PC-3 (cell line): ENCODE measurements at regions not wholly inside any gene's neighbourhood (a gene's known extent, or its start where the extent isn't known, plus 50 kb on each side); places are given as distances from the start of the nearest gene placed in this dataset.

ENCODE experiments used
- ATAC-seq: fragments of 200-7000 bp; cut with Tn5 transposase; 2 replicates; pipeline ENCODE4 v1.9.1; 2020; ENCODE audit warnings: mild to moderate bottlenecking, moderate library complexity
- BruUV-seq: library from RNA; stranded (reverse); fragments of 400-500 nt; replicated peaks from 2 replicates; lab custom pipeline; 2021; lab: Mats Ljungman, UMichigan
- CTCF ChIA-PET: fragments of 300-600 bp; sonication (Branson Sonifier 250); formaldehyde crosslinking; loops from one replicate; lab custom pipeline; 2022; ENCODE audit warnings: antibody characterized with exemption; lab: Charles Lee
- POLR2A ChIA-PET: fragments of 300-600 bp; sonication (Branson Sonifier 250); formaldehyde crosslinking; loops from one replicate; lab custom pipeline; 2022; ENCODE audit warnings: antibody characterized with exemption; ENCODE audit not compliant: unreplicated experiment; lab: Charles Lee
- DNase-seq: peaks from one replicate; pipeline ENCODE4 v3.0.0-alpha.2; 2015
- H2AFZ ChIP-seq: fragments of 300-600 bp; sonication (generic); 2 replicates; pipeline ENCODE4 v1.6.0; 2016; ENCODE audit warnings: antibody characterized with exemption, low read length
- H3F3A ChIP-seq: fragments of 300-600 bp; sonication (generic); one replicate; pipeline ENCODE4 v1.6.0; 2017; ENCODE audit warnings: antibody characterized with exemption, low read length, control low read depth, mild to moderate bottlenecking; ENCODE audit not compliant: unreplicated experiment
- H3K27ac ChIP-seq: fragments of 300-600 bp; sonication (generic); 2 replicates; pipeline ENCODE4 v1.5.1; 2016; ENCODE audit warnings: mild to moderate bottlenecking, low read length
- H3K27me3 ChIP-seq: fragments of 300-600 bp; sonication (generic); 2 replicates; pipeline ENCODE4 v1.6.1; 2016; ENCODE audit warnings: low read length, mixed read lengths
- H3K36me3 ChIP-seq: fragments of 300-600 bp; sonication (generic); 2 replicates; pipeline ENCODE4 v1.6.1; 2016; ENCODE audit warnings: low read depth, mixed run types, low read length, mixed read lengths
- H3K4me1 ChIP-seq: fragments of 300-600 bp; sonication (generic); 2 replicates; pipeline ENCODE4 v1.5.1; 2016; ENCODE audit warnings: low read length; ENCODE audit not compliant: insufficient read depth
- H3K4me2 ChIP-seq: fragments of 300-600 bp; sonication (generic); 2 replicates; pipeline ENCODE4 v1.6.0; 2016; ENCODE audit warnings: low read length
- H3K4me3 ChIP-seq: fragments of 300-600 bp; sonication (generic); 2 replicates; pipeline ENCODE4 v1.5.1; 2016; ENCODE audit warnings: mild to moderate bottlenecking, low read length, mixed read lengths
- H3K79me2 ChIP-seq: fragments of 300-600 bp; sonication (generic); 2 replicates; pipeline ENCODE4 v1.6.1; 2017; ENCODE audit warnings: low read length, mixed read lengths
- H3K9ac ChIP-seq: fragments of 300-600 bp; sonication (generic); 2 replicates; pipeline ENCODE4 v1.6.0; 2016; ENCODE audit warnings: mild to moderate bottlenecking, low read length
- H3K9me2 ChIP-seq: fragments of 300-600 bp; sonication (generic); replicated peaks from 2 replicates; pipeline ENCODE4 v1.6.1; 2016; ENCODE audit warnings: mixed run types, low read length, mixed read lengths
- H3K9me3 ChIP-seq: fragments of 300-600 bp; sonication (generic); 2 replicates; pipeline ENCODE4 v1.6.1; 2016; ENCODE audit warnings: low read length, mixed read lengths
- H4K20me1 ChIP-seq: fragments of 300-600 bp; sonication (generic); 2 replicates; pipeline ENCODE4 v1.6.1; 2016; ENCODE audit warnings: low read length, mixed read lengths
- EZH2 ChIP-seq: fragments of 300-600 bp; sonication (generic); IDR thresholded peaks from one replicate; pipeline ENCODE4 v1.6.1; 2017; ENCODE audit warnings: antibody characterized with exemption, mild to moderate bottlenecking, low read length; ENCODE audit not compliant: unreplicated experiment
- EZH2phosphoT487 ChIP-seq: fragments of 300-600 bp; sonication (generic); IDR thresholded peaks from 2 replicates; pipeline ENCODE4 v1.6.1; 2018; ENCODE audit warnings: mild to moderate bottlenecking, antibody characterized with exemption, low read length, borderline replicate concordance
- intact Hi-C: fragments of 100-400 bp; cut with micrococcal nuclease; formaldehyde crosslinking; loops from 2 replicates; pipeline ENCODE4 v1.9.0; 2023
- TF ChIP-seq, protein P1 (sequence below): fragments of 300-600 bp; sonication (generic); conservative IDR thresholded peaks from 2 replicates; pipeline ENCODE4 v1.5.1; 2017; ENCODE audit warnings: antibody characterized with exemption, low read depth, mild to moderate bottlenecking, low read length

DNA sequence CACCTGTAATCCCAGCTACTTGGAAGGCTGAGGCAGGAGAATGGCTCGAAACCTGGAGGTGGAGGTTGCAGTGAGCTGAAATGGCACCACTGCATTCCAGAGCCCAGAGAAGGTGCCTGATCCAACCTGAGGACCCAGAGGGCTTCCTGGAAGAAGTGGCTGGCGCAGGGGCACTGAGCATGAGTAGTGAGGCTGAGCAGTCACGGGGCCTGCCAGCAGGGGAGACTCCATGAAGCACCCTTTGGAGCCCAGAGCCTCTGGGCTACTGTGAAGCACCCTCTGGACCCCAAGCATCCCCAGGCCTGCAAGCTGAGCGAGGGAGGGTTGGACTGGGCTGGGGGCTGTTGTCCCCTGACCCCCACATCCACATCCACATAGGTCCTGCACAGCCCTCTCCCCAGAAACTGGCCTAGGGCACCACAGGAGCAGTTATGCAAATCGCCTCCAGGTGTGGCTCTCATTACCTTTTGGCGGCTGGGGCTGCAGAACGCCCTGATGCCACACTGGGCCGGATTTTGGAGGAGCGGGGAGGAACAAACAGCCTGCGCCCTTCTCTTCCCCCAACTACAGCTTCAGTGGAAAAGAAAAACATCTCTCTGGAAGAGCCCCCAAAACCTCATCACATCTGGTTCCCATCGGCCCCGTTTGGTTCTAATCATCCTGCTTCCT is 78.2 kb upstream of the TARDBP start:
- no peaks in the 10 kb centered on the region for H3K79me2 ChIP-seq
- no peaks in the 10 kb centered on the region for H3K9me2 ChIP-seq
- CTCF ChIA-PET = no interaction called here
- H3K27me3 ChIP-seq = no peaks in the 10 kb centered on the region
- no peaks in the 10 kb centered on the region for H3K4me1 ChIP-seq
- no peak overlapping the region for H3K4me2 ChIP-seq
- no peak overlapping the region for H3K4me3 ChIP-seq
- TF ChIP-seq EZH2 (no peak), EZH2phosphoT487 (no peak)
- TF ChIP-seq, protein P1, sequence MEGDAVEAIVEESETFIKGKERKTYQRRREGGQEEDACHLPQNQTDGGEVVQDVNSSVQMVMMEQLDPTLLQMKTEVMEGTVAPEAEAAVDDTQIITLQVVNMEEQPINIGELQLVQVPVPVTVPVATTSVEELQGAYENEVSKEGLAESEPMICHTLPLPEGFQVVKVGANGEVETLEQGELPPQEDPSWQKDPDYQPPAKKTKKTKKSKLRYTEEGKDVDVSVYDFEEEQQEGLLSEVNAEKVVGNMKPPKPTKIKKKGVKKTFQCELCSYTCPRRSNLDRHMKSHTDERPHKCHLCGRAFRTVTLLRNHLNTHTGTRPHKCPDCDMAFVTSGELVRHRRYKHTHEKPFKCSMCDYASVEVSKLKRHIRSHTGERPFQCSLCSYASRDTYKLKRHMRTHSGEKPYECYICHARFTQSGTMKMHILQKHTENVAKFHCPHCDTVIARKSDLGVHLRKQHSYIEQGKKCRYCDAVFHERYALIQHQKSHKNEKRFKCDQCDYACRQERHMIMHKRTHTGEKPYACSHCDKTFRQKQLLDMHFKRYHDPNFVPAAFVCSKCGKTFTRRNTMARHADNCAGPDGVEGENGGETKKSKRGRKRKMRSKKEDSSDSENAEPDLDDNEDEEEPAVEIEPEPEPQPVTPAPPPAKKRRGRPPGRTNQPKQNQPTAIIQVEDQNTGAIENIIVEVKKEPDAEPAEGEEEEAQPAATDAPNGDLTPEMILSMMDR = no peak
- H3K9me3 ChIP-seq = no peaks in the 10 kb centered on the region
- no peak overlapping the region for H3K9ac ChIP-seq
- H2AFZ ChIP-seq = no peak overlapping the region
- ATAC-seq = no peak
- no TSS peak for BruUV-seq
- H3K36me3 ChIP-seq = no peaks in the 10 kb centered on the region
- no peak for DNase-seq
- POLR2A ChIA-PET = no interaction called here
- H4K20me1 ChIP-seq = no peaks in the 10 kb centered on the region
- intact Hi-C loops = no loop called here
- no peaks in the 10 kb centered on the region for H3F3A ChIP-seq
- no peak overlapping the region for H3K27ac ChIP-seq

DNA sequence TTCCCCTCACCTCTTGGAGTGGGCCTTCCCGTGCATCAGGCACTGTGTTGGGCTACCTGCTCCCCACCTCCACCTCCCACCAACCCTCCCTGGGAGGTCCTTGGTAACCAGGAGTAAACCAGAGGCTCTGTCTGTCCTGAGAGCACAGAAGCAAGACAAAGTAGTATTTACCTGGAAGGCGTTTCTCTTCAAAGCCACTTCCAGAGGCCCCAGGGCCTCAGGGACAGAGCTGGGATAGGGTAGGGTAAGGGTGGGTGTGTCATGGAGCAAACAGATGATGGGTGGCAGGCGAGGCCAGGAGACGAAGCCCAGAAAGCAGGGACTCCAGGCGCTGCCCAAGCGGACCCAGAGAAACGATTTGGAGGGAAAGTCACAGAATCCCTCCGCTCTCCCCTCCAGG is 77.2 kb upstream of the TARDBP start:
- intact Hi-C loops = no loop called here
- Histone ChIP-seq H2AFZ (no peak overlapping the region), H3K27me3 (no peaks in the 10 kb centered on the region), H3K4me3 (no peak overlapping the region), H3K9me3 (no peaks in the 10 kb centered on the region), H3K27ac (no peak overlapping the region), H3K9me2 (no peaks in the 10 kb centered on the region), H3F3A (no peaks in the 10 kb centered on the region), H3K4me2 (no peak overlapping the region), H3K9ac (no peak overlapping the region), H3K36me3 (no peaks in the 10 kb centered on the region), H3K4me1 (no peaks in the 10 kb centered on the region), H4K20me1 (no peaks in the 10 kb centered on the region), H3K79me2 (no peaks in the 10 kb centered on the region)
- DNase-seq = no peak
- ChIA-PET POLR2A (no interaction called here), CTCF (no interaction called here)
- no peak for ATAC-seq
- no TSS peak for BruUV-seq
- TF ChIP-seq, protein P1 = no peak
- TF ChIP-seq EZH2 = no peak
- no peak for TF ChIP-seq EZH2phosphoT487

DNA sequence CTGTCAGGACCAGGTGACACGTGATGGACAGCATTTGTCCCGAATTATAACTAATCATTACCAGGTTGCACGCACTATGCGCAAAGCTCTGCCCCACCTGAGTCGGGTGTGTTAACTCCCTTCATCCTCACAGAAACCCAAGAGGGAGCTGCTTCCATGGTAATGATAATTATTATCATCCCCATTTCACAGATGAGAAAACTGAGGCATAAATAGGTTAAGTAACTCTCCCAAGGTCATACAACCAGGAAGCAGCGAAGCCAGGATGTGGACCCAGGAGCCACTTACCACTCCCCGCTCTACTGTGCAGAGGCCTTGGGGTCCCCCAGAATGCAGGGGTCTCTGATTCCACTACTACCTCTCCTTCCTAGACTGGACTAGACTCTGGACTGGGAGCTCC is 76.7 kb upstream of the TARDBP start:
- BruUV-seq = no TSS peak

More for the DNA sequence above, 76.7 kb upstream of the TARDBP start:
- H3K9ac ChIP-seq = no peak overlapping the region
- H2AFZ ChIP-seq = no peak overlapping the region
- H3K27me3 ChIP-seq = no peaks in the 10 kb centered on the region
- ATAC-seq = no peak
- TF ChIP-seq, protein P1 = no peak
- TF ChIP-seq EZH2 (no peak), EZH2phosphoT487 (no peak)
- no peaks in the 10 kb centered on the region for H3K9me3 ChIP-seq
- no peaks in the 10 kb centered on the region for H3K36me3 ChIP-seq
- DNase-seq = no peak
- CTCF ChIA-PET = no interaction called here
- H3K4me3 ChIP-seq = no peak overlapping the region
- POLR2A ChIA-PET = no interaction called here
- no peaks in the 10 kb centered on the region for H3F3A ChIP-seq
- no peak overlapping the region for H3K4me2 ChIP-seq
- H3K79me2 ChIP-seq = no peaks in the 10 kb centered on the region
- intact Hi-C loops = no loop called here
- no peak overlapping the region for H3K27ac ChIP-seq
- no peaks in the 10 kb centered on the region for H3K9me2 ChIP-seq
- H3K4me1 ChIP-seq = no peaks in the 10 kb centered on the region
- H4K20me1 ChIP-seq = no peaks in the 10 kb centered on the region
